MCF 10A (cell line): ENCODE measurements at regions not wholly inside any gene's neighbourhood (a gene's known extent, or its start where the extent isn't known, plus 50 kb on each side); places are given as distances from the start of the nearest gene placed in this dataset.
A peak's percentile ranks its signal among the peaks of the same experiment; 100 is the strongest.

ENCODE experiments used
- BruUV-seq: library from RNA; stranded (reverse); fragments of 400-500 nt; replicated peaks from 2 replicates; lab custom pipeline; 2021; lab: Mats Ljungman, UMichigan
- CTCF ChIA-PET: fragments of 300-600 bp; sonication (Branson Sonifier 250); formaldehyde crosslinking; extraction: SDS; loops from one replicate; lab custom pipeline; 2021; ENCODE audit warnings: antibody characterized with exemption, inconsistent platforms; lab: Yijun Ruan, JAX
- POLR2A ChIA-PET: fragments of 300-600, 350-650 bp; sonication (Branson Sonifier 250); formaldehyde crosslinking; extraction: SDS; loops from one replicate; lab custom pipeline; 2020; ENCODE audit warnings: antibody characterized with exemption, inconsistent platforms; lab: Yijun Ruan, JAX
- DNase-seq: peaks from one replicate; pipeline ENCODE4 v3.0.0-alpha.2; 2018; ENCODE audit not compliant: unreplicated experiment
- H3K27ac Mint-ChIP-seq: one replicate; pipeline ENCODE4 v1.8.0; 2022; ENCODE audit warnings: mild to moderate bottlenecking, low read depth, mixed read lengths; ENCODE audit not compliant: unreplicated experiment
- H3K27me3 Mint-ChIP-seq: one replicate; pipeline ENCODE4 v1.8.0; 2022; ENCODE audit warnings: mixed read lengths; ENCODE audit not compliant: insufficient read depth, unreplicated experiment
- H3K36me3 Mint-ChIP-seq: one replicate; pipeline ENCODE4 v1.8.0; 2022; ENCODE audit warnings: mild to moderate bottlenecking, moderate library complexity, mixed read lengths; ENCODE audit not compliant: insufficient read depth, unreplicated experiment
- H3K4me1 Mint-ChIP-seq: one replicate; pipeline ENCODE4 v1.8.0; 2022; ENCODE audit warnings: mixed read lengths; ENCODE audit not compliant: insufficient read depth, unreplicated experiment
- H3K4me3 Mint-ChIP-seq: one replicate; pipeline ENCODE4 v1.8.0; 2022; ENCODE audit warnings: mild to moderate bottlenecking, moderate library complexity, mixed read lengths; ENCODE audit not compliant: unreplicated experiment
- H3K9me3 Mint-ChIP-seq: one replicate; pipeline ENCODE4 v1.8.0; 2022; ENCODE audit warnings: mixed read lengths; ENCODE audit not compliant: unreplicated experiment
- intact Hi-C: fragments of 100-400 bp; cut with micrococcal nuclease; formaldehyde crosslinking; loops from 2 replicates; pipeline ENCODE4 v1.14.1; 2022
- TF ChIP-seq, protein P1 (sequence below): fragments of 200-600 bp; IDR thresholded peaks from one replicate; pipeline ENCODE4 v1.8.0; 2022; ENCODE audit warnings: antibody characterized with exemption, mild to moderate bottlenecking; ENCODE audit not compliant: unreplicated experiment

DNA sequence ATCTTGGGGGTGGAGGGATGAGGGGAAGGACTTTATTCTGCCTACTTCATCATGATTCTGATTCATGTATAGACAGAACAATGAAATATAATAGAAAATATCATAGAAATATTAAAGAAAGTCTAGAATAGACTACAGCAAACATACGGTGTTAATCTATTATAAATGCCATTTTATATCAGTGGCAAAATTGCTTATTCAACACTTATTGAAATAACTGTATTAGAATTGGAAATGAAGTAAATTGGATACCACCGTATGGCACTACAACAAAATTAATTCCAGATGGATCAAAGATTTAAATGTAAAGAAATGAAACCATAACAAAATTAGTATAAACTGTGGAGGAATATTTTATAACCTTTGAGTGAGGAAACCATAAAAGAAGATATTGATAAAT is 213.3 kb upstream of the CTAGE1 start:
- H3K4me1 Mint-ChIP-seq, result no peaks in the 10 kb centered on the region
- BruUV-seq, result no TSS peak
- H3K36me3 Mint-ChIP-seq, result no peaks in the 10 kb centered on the region
- H3K9me3 Mint-ChIP-seq, result peaks cover 3% of the 10 kb centered on the region
- no peaks in the 10 kb centered on the region for H3K27me3 Mint-ChIP-seq
- H3K4me3 Mint-ChIP-seq, result no peak overlapping the region
- H3K27ac Mint-ChIP-seq, result no peak overlapping the region
- ChIA-PET CTCF (no interaction called here), POLR2A (no interaction called here)
- TF ChIP-seq, protein P1, sequence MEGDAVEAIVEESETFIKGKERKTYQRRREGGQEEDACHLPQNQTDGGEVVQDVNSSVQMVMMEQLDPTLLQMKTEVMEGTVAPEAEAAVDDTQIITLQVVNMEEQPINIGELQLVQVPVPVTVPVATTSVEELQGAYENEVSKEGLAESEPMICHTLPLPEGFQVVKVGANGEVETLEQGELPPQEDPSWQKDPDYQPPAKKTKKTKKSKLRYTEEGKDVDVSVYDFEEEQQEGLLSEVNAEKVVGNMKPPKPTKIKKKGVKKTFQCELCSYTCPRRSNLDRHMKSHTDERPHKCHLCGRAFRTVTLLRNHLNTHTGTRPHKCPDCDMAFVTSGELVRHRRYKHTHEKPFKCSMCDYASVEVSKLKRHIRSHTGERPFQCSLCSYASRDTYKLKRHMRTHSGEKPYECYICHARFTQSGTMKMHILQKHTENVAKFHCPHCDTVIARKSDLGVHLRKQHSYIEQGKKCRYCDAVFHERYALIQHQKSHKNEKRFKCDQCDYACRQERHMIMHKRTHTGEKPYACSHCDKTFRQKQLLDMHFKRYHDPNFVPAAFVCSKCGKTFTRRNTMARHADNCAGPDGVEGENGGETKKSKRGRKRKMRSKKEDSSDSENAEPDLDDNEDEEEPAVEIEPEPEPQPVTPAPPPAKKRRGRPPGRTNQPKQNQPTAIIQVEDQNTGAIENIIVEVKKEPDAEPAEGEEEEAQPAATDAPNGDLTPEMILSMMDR, result no peak
- intact Hi-C loops, result no loop called here
- DNase-seq, result no peak

DNA sequence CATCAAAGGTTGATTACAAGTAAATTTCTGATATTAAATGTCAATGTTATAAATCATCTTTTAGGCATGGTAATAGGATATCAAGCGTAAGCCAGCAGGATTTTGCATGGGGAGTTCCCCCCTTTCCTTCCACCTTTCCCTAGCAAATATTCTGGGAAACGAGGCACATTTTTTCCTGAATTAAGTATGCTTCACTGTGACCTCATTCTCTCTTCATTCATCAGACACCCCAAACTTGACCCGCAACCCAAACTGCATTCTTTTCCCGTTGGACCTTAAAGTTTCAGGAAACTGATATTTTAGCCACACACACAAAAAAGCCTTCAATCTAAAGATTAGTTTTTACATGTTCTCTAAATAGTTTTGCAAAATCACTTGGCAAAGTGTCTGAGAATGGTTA is 214.5 kb upstream of the CTAGE1 start:
- BruUV-seq, result no TSS peak
- Mint-ChIP-seq H3K36me3 (no peaks in the 10 kb centered on the region), H3K9me3 (no peaks in the 10 kb centered on the region), H3K4me1 (no peaks in the 10 kb centered on the region), H3K27ac (no peak overlapping the region), H3K27me3 (no peaks in the 10 kb centered on the region), H3K4me3 (no peak overlapping the region)
- POLR2A ChIA-PET, result no interaction called here
- CTCF ChIA-PET, result interaction anchor here (0.9 to 1.2 kb wide), 2 partner anchors 9 to 15 kb away, joined by 3 read pairs; no protein-coding TSS in a partner anchor
- intact Hi-C loops, result no loop called here
- no peak for DNase-seq
- TF ChIP-seq, protein P1, result no peak

DNA sequence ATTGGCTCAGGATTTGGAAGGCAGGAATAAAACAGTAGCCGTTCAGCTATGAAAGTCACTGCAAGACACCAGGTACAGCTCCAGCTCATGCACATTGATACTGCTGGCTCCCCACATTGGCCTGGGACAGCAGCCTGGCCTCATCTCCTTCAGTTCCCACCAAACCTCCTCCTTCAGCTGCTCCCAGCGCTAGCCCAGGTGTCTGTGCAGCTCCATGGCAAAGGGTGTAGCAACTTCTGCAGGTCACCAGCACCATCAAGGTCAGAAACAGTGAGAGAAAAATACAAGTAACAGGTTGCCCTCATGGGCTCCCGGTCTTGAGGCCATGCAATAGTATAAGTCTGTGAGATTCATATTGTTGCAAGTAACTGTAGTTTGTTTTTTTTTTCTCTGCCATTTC is 216.7 kb upstream of the CTAGE1 start:
- POLR2A ChIA-PET, result no interaction called here
- H3K27ac Mint-ChIP-seq, result no peak overlapping the region
- no TSS peak for BruUV-seq
- H3K27me3 Mint-ChIP-seq, result no peaks in the 10 kb centered on the region
- DNase-seq, result no peak
- H3K9me3 Mint-ChIP-seq, result no peaks in the 10 kb centered on the region
- TF ChIP-seq, protein P1, result no peak
- CTCF ChIA-PET, result interaction anchor here (0.9 kb wide), 1 partner anchor 13 kb away, joined by 4 read pairs; no protein-coding TSS in a partner anchor
- no peaks in the 10 kb centered on the region for H3K36me3 Mint-ChIP-seq
- H3K4me3 Mint-ChIP-seq, result no peak overlapping the region
- peaks cover 21% of the 10 kb centered on the region for H3K4me1 Mint-ChIP-seq
- intact Hi-C loops, result no loop called here

DNA sequence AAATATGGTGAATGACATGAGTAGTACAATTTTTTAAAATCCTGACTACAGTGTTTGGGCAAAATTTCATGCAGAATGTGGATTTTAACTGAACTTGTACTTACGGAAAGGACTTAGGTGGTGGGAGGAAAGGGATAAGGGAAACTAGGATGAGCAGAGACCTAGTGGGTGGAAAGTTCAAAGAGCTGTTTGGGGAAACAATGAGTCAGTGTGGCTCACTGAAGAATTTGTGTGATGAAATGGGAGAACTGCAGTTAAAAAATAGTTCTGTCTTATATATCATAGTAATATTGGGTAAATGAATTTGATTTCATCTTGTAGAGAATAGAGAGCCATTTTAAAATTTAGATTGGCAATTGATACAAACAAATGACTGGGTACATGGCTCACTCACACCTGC is 220.1 kb upstream of the CTAGE1 start:
- H3K9me3 Mint-ChIP-seq, result no peaks in the 10 kb centered on the region
- intact Hi-C loops, result no loop called here

More for the DNA sequence above, 220.1 kb upstream of the CTAGE1 start:
- ChIA-PET POLR2A (interaction anchor here (0.7 kb wide), 1 partner anchor 120 kb away, joined by 5 read pairs; no protein-coding TSS in a partner anchor), CTCF (interaction anchor here (0.7 kb wide), 1 partner anchor 45 kb away, joined by 4 read pairs; no protein-coding TSS in a partner anchor)
- Mint-ChIP-seq H3K4me1 (peaks cover 22% of the 10 kb centered on the region), H3K27ac (no peak overlapping the region), H3K36me3 (no peaks in the 10 kb centered on the region), H3K27me3 (no peaks in the 10 kb centered on the region), H3K4me3 (no peak overlapping the region)
- no TSS peak for BruUV-seq
- TF ChIP-seq, protein P1, result no peak
- peak; percentile 76 for DNase-seq
